Nephron (organoid): ENCODE measurements at regions not wholly inside any gene's neighbourhood (a gene's known extent, or its start where the extent isn't known, plus 50 kb on each side); places are given as distances from the start of the nearest gene placed in this dataset.
A peak's percentile ranks its signal among the peaks of the same experiment; 100 is the strongest.

Source experiments
- H3K27ac Mint-ChIP-seq, 3 experiments: 2 replicates each; pipeline ENCODE4 v1.8.0; 2020; ENCODE audit warnings: mixed read lengths in 3 of 3, mild to moderate bottlenecking in 2 of 3, moderate library complexity in 1 of 3
- H3K27me3 Mint-ChIP-seq: 2 replicates; pipeline ENCODE4 v1.8.0; 2021; ENCODE audit warnings: low read depth, mild to moderate bottlenecking, moderate library complexity, mixed read lengths
- H3K36me3 Mint-ChIP-seq: 2 replicates; pipeline ENCODE4 v1.8.0; 2020; ENCODE audit warnings: low read depth, mixed read lengths
- H3K4me1 Mint-ChIP-seq: 2 replicates; pipeline ENCODE4 v1.8.0; 2020; ENCODE audit warnings: mixed read lengths
- H3K4me3 Mint-ChIP-seq, 3 experiments: 2 replicates each; pipeline ENCODE4 v1.8.0; 2020; ENCODE audit warnings: mild to moderate bottlenecking in 3 of 3, mixed read lengths in 3 of 3, moderate library complexity in 2 of 3
- H3K9me3 Mint-ChIP-seq: 2 replicates; pipeline ENCODE4 v1.8.0; 2020; ENCODE audit warnings: mixed read lengths
- TF ChIP-seq, protein P1 (sequence below), 3 experiments: fragments of 200-600 bp; sonication (generic); IDR thresholded peaks; one replicate each; pipeline ENCODE4 v1.5.0; 2021; ENCODE audit warnings: antibody characterized with exemption in 3 of 3; ENCODE audit not compliant: unreplicated experiment in 3 of 3

- Mint-ChIP-seq H3K36me3 (no peaks in the 10 kb centered on the region), H3K27ac (peak overlapping the region; percentile 42 to 79 (median 69)), H3K4me1 (peaks cover 66% of the 10 kb centered on the region), H3K4me3 (peak overlapping the region; percentile 12 to 26 (median 25)), H3K27me3 (no peaks in the 10 kb centered on the region), H3K9me3 (no peaks in the 10 kb centered on the region)
- TF ChIP-seq, protein P1, sequence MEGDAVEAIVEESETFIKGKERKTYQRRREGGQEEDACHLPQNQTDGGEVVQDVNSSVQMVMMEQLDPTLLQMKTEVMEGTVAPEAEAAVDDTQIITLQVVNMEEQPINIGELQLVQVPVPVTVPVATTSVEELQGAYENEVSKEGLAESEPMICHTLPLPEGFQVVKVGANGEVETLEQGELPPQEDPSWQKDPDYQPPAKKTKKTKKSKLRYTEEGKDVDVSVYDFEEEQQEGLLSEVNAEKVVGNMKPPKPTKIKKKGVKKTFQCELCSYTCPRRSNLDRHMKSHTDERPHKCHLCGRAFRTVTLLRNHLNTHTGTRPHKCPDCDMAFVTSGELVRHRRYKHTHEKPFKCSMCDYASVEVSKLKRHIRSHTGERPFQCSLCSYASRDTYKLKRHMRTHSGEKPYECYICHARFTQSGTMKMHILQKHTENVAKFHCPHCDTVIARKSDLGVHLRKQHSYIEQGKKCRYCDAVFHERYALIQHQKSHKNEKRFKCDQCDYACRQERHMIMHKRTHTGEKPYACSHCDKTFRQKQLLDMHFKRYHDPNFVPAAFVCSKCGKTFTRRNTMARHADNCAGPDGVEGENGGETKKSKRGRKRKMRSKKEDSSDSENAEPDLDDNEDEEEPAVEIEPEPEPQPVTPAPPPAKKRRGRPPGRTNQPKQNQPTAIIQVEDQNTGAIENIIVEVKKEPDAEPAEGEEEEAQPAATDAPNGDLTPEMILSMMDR (IDR thresholded peaks at IDR 0.05; ENCODE audit: unreplicated experiment in 3 of 3), result no peak
Observed at GRCh38 chr14:61186341-61187195, 94.6 kb downstream of the TMEM30B start.

GRCh38 chr14:61185534-61185933 lies 95.6 kb downstream of the TMEM30B start:
- no peaks in the 10 kb centered on the region for H3K36me3 Mint-ChIP-seq
- H3K27me3 Mint-ChIP-seq, result peaks cover 3% of the 10 kb centered on the region
- H3K4me3 Mint-ChIP-seq, result peak overlapping the region in 2 of 3 experiments; percentile 5 to 10
- H3K27ac Mint-ChIP-seq, result peak overlapping the region; percentile 42 to 79 (median 64)
- TF ChIP-seq, protein P1 (IDR thresholded peaks at IDR 0.05; ENCODE audit: unreplicated experiment in 3 of 3), result no peak
- H3K4me1 Mint-ChIP-seq, result peaks cover 62% of the 10 kb centered on the region
- H3K9me3 Mint-ChIP-seq, result no peaks in the 10 kb centered on the region

DNA sequence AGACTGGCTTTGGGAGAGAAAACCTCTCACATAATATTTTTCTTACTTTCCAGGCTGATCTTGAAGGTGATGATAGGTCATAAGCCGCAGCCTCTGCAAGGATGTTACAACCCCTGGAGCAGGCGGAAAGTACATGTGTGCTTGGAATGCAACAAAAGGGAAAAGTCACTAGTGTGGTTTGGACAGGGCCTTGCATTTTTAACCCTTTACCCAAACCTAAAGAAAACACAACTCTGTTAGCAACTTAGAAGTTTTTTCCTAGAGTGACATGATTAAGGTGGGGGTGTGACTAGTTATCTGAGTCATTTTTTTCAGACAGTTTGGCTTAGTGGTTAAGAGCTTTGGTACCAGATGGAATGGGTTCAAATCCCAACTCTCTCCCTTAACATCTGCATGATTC lies 97.0 kb downstream of the TMEM30B start:
- Mint-ChIP-seq H3K4me1 (peaks cover 58% of the 10 kb centered on the region), H3K27me3 (peaks cover 7% of the 10 kb centered on the region), H3K4me3 (no peak overlapping the region), H3K27ac (peak overlapping the region in 1 of 3 experiments; percentile 7), H3K9me3 (no peaks in the 10 kb centered on the region), H3K36me3 (no peaks in the 10 kb centered on the region)
- TF ChIP-seq, protein P1 (IDR thresholded peaks at IDR 0.05; ENCODE audit: unreplicated experiment in 3 of 3), result no peak

DNA sequence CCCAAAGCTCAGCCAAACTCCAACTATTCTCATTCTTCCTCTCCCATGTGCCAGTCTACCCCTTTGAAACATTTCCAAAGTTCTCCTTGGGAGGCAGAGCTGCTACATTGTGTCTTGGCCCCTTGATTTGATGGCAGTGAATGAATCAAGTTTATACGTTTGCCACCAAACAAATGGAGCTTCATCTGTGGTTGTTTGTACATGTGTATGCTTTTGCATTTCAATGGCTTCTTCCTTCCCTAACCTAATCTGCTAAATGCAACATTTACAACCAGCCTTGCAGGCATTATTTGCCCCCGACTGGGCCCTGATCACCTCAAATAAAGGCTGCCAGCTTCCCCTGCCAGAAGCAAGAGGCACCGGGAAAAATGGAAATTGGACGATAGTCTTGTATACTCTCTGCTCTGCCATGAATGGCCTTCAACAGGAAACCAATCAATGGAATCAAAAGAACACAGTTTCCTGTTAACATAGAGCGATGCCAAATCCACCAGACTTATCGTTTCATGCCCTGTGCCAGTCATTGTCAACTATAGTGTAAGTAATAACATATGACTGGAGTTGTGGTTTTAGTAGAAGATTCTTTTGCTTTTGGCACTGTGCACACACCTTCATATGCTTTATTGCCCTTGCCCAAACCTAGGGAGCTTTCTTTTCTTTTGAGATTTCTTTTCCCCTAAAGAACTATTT lies 97.8 kb downstream of the TMEM30B start:
- H3K27me3 Mint-ChIP-seq, result peaks cover 9% of the 10 kb centered on the region
- peaks cover 61% of the 10 kb centered on the region for H3K4me1 Mint-ChIP-seq
- peak overlapping the region in 2 of 3 experiments; percentile 23 to 48 for H3K27ac Mint-ChIP-seq
- H3K36me3 Mint-ChIP-seq, result no peaks in the 10 kb centered on the region
- no peaks in the 10 kb centered on the region for H3K9me3 Mint-ChIP-seq
- TF ChIP-seq, protein P1 (IDR thresholded peaks at IDR 0.05; ENCODE audit: unreplicated experiment in 3 of 3), result no peak
- no peak overlapping the region for H3K4me3 Mint-ChIP-seq

GRCh38 chr14:61179796-61180398 lies 101.2 kb downstream of the TMEM30B start:
- peak overlapping the region; percentile 55 to 82 (median 60) for H3K27ac Mint-ChIP-seq
- peaks cover 41% of the 10 kb centered on the region for H3K4me1 Mint-ChIP-seq
- no peaks in the 10 kb centered on the region for H3K9me3 Mint-ChIP-seq
- peaks cover 11% of the 10 kb centered on the region for H3K27me3 Mint-ChIP-seq
- TF ChIP-seq, protein P1 (IDR thresholded peaks at IDR 0.05; ENCODE audit: unreplicated experiment in 3 of 3), result no peak
- H3K36me3 Mint-ChIP-seq, result no peaks in the 10 kb centered on the region
- H3K4me3 Mint-ChIP-seq, result no peak overlapping the region
